Activated CD8-positive, alpha-beta T cell treated with anti-CD3 and anti-CD28 coated beads for 36 hours (primary cell): ENCODE measurements at regions not wholly inside any gene's neighbourhood (a gene's known extent, or its start where the extent isn't known, plus 50 kb on each side); places are given as distances from the start of the nearest gene placed in this dataset.

Source experiments
- ATAC-seq: fragments of 200-7000 bp; cut with Tn5 transposase; one replicate; pipeline ENCODE4 v1.10.0; 2021; ENCODE audit warnings: mild to moderate bottlenecking, moderate library complexity
- CTCF ChIA-PET: fragments of 350-600 bp; sonication (Branson Sonifier 250); formaldehyde crosslinking; loops from one replicate; lab custom pipeline; 2021; ENCODE audit warnings: antibody characterized with exemption; lab: Charles Lee
- POLR2A ChIA-PET: fragments of 350-600 bp; sonication (Branson Sonifier 250); formaldehyde crosslinking; loops from one replicate; lab custom pipeline; 2021; ENCODE audit warnings: antibody characterized with exemption; lab: Charles Lee
- DNase-seq: peaks from one replicate; pipeline ENCODE4 v3.0.0-alpha.2; 2020
- H3K27ac Mint-ChIP-seq: one replicate; pipeline ENCODE4 v1.8.0; 2021; ENCODE audit warnings: mild to moderate bottlenecking, mixed read lengths
- H3K27me3 Mint-ChIP-seq: one replicate; pipeline ENCODE4 v1.8.0; 2021; ENCODE audit warnings: mixed read lengths
- H3K36me3 Mint-ChIP-seq: one replicate; pipeline ENCODE4 v1.8.0; 2021; ENCODE audit warnings: low read depth, mixed read lengths
- H3K4me1 Mint-ChIP-seq: one replicate; pipeline ENCODE4 v1.8.0; 2021; ENCODE audit warnings: low read depth, mixed read lengths
- H3K4me3 Mint-ChIP-seq: one replicate; pipeline ENCODE4 v1.8.0; 2021; ENCODE audit warnings: mild to moderate bottlenecking, moderate library complexity, mixed read lengths
- H3K9me3 Mint-ChIP-seq: one replicate; pipeline ENCODE4 v1.8.0; 2021; ENCODE audit warnings: mixed read lengths
- intact Hi-C: fragments of 100-400 bp; cut with micrococcal nuclease; formaldehyde crosslinking; loops from one replicate; pipeline ENCODE4 v1.10.0; 2022
- TF ChIP-seq, protein P1 (sequence below): fragments of 200-600 bp; IDR thresholded peaks from one replicate; pipeline ENCODE4 v1.8.0; 2022; ENCODE audit warnings: antibody characterized with exemption, mild to moderate bottlenecking

DNA sequence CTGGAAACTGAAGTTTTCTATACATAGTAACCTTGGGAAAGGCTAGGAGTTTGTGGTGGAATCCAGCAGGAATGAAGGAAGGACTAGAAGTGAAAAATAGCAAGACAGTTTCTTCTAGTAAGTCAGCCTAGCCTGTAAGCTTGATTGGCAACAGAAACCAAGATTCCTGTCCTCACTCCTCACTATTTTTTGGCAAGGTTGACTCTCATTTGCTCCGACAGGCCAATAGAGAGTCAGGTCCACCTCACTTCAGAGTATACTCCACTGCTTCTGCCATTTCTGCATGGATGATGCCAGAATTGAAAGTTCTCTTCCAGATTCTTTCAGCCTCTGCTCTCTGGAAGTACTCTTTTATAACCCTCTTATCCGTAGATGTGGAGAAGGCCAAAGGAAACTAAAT, 352.4 kb downstream of the ZNF516 start:
- Mint-ChIP-seq H3K9me3 (peaks cover 2% of the 10 kb centered on the region), H3K4me3 (no peak overlapping the region), H3K4me1 (no peaks in the 10 kb centered on the region), H3K36me3 (no peaks in the 10 kb centered on the region), H3K27me3 (peaks cover 2% of the 10 kb centered on the region), H3K27ac (no peak overlapping the region)
- TF ChIP-seq, protein P1, sequence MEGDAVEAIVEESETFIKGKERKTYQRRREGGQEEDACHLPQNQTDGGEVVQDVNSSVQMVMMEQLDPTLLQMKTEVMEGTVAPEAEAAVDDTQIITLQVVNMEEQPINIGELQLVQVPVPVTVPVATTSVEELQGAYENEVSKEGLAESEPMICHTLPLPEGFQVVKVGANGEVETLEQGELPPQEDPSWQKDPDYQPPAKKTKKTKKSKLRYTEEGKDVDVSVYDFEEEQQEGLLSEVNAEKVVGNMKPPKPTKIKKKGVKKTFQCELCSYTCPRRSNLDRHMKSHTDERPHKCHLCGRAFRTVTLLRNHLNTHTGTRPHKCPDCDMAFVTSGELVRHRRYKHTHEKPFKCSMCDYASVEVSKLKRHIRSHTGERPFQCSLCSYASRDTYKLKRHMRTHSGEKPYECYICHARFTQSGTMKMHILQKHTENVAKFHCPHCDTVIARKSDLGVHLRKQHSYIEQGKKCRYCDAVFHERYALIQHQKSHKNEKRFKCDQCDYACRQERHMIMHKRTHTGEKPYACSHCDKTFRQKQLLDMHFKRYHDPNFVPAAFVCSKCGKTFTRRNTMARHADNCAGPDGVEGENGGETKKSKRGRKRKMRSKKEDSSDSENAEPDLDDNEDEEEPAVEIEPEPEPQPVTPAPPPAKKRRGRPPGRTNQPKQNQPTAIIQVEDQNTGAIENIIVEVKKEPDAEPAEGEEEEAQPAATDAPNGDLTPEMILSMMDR = no peak
- no peak for DNase-seq
- CTCF ChIA-PET = no interaction called here
- ATAC-seq = no peak
- POLR2A ChIA-PET = no interaction called here
- intact Hi-C loops = no loop called here

- Mint-ChIP-seq H3K4me3 (no peak overlapping the region), H3K27me3 (peaks cover 2% of the 10 kb centered on the region), H3K27ac (no peak overlapping the region), H3K4me1 (no peaks in the 10 kb centered on the region), H3K9me3 (peaks cover 2% of the 10 kb centered on the region), H3K36me3 (no peaks in the 10 kb centered on the region)
- DNase-seq (no peak), ATAC-seq (no peak)
- intact Hi-C loops = no loop called here
- POLR2A ChIA-PET = interaction anchor here (0.7 kb wide), 1 partner anchor 522 kb away, joined by 3 read pairs; no protein-coding TSS in a partner anchor
- CTCF ChIA-PET = no interaction called here
- TF ChIP-seq, protein P1 = no peak
Observed at GRCh38 chr18:76139844-76140243, 355.2 kb downstream of the ZNF516 start.

GRCh38 chr18:76137216-76137615, 357.8 kb downstream of the ZNF516 start:
- ChIA-PET POLR2A (no interaction called here), CTCF (no interaction called here)
- Mint-ChIP-seq H3K9me3 (peaks cover 6% of the 10 kb centered on the region), H3K4me3 (no peak overlapping the region), H3K27ac (no peak overlapping the region), H3K4me1 (peaks cover 5% of the 10 kb centered on the region), H3K36me3 (no peaks in the 10 kb centered on the region), H3K27me3 (peaks cover 2% of the 10 kb centered on the region)
- TF ChIP-seq, protein P1 = no peak
- DNase-seq = no peak
- intact Hi-C loops = no loop called here
- ATAC-seq = no peak

- Mint-ChIP-seq H3K36me3 (no peaks in the 10 kb centered on the region), H3K27me3 (peaks cover 2% of the 10 kb centered on the region), H3K9me3 (peaks cover 6% of the 10 kb centered on the region), H3K4me3 (no peak overlapping the region), H3K27ac (no peak overlapping the region), H3K4me1 (peaks cover 8% of the 10 kb centered on the region)
- TF ChIP-seq, protein P1 = no peak
- ATAC-seq (no peak), DNase-seq (no peak)
- CTCF ChIA-PET = no interaction called here
- intact Hi-C loops = no loop called here
- POLR2A ChIA-PET = no interaction called here
Observed at GRCh38 chr18:76136701-76137100, 358.3 kb downstream of the ZNF516 start.

DNA sequence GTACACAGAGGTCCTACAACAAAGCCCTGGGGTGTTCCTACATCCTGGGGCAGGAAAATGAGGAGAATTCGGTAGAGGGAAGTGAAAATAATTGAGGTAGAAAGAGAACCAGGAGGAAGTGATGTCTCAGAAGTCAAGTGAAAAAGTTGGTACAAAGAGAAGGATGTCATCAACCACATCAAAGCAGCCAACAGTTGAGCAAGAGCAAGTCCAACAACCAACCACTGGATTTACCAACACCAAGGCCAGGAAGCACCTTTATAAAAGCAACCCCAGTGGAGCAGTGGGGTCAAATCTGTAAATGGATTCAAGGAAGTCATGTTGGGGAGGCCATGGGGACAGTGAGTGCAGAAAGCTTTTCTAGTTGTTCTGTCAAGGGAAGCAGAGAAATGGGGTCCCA, 360.4 kb downstream of the ZNF516 start:
- ATAC-seq (no peak), DNase-seq (peak; percentile 19)
- TF ChIP-seq, protein P1 = no peak
- Mint-ChIP-seq H3K4me1 (peaks cover 9% of the 10 kb centered on the region), H3K9me3 (peaks cover 4% of the 10 kb centered on the region), H3K4me3 (no peak overlapping the region), H3K27ac (no peak overlapping the region), H3K36me3 (no peaks in the 10 kb centered on the region), H3K27me3 (no peaks in the 10 kb centered on the region)
- CTCF ChIA-PET = no interaction called here
- intact Hi-C loops = no loop called here
- POLR2A ChIA-PET = interaction anchor here (0.5 kb wide), 1 partner anchor 193 kb away, joined by 3 read pairs; no protein-coding TSS in a partner anchor
